Stimulated activated naive CD8-positive, alpha-beta T cell treated with anti-CD3 and anti-CD28 coated beads, Interleukin-15, Interleukin-2, amounts not matched to agents 100 ng/mL and 50 ng/mL, for 24 hours (primary cell): ENCODE measurements at regions not wholly inside any gene's neighbourhood (a gene's known extent, or its start where the extent isn't known, plus 50 kb on each side); places are given as distances from the start of the nearest gene placed in this dataset.
"Not testable (repeated sequence)": the region's sequence is repeated elsewhere in the genome, so short reads cannot be mapped to it uniquely, and the experiment has no call there.

Source experiments
- H3K27ac Mint-ChIP-seq: one replicate; pipeline ENCODE4 v1.8.0; 2021; ENCODE audit warnings: mild to moderate bottlenecking, mixed read lengths
- H3K27me3 Mint-ChIP-seq: one replicate; pipeline ENCODE4 v1.8.0; 2021; ENCODE audit warnings: mixed read lengths
- H3K36me3 Mint-ChIP-seq: one replicate; pipeline ENCODE4 v1.8.0; 2021; ENCODE audit warnings: low read depth, mixed read lengths
- H3K4me1 Mint-ChIP-seq: one replicate; pipeline ENCODE4 v1.8.0; 2021; ENCODE audit warnings: low read depth, mixed read lengths
- H3K4me3 Mint-ChIP-seq: one replicate; pipeline ENCODE4 v1.8.0; 2021; ENCODE audit warnings: mild to moderate bottlenecking, mixed read lengths
- H3K9me3 Mint-ChIP-seq: one replicate; pipeline ENCODE4 v1.8.0; 2021; ENCODE audit warnings: mixed read lengths

DNA sequence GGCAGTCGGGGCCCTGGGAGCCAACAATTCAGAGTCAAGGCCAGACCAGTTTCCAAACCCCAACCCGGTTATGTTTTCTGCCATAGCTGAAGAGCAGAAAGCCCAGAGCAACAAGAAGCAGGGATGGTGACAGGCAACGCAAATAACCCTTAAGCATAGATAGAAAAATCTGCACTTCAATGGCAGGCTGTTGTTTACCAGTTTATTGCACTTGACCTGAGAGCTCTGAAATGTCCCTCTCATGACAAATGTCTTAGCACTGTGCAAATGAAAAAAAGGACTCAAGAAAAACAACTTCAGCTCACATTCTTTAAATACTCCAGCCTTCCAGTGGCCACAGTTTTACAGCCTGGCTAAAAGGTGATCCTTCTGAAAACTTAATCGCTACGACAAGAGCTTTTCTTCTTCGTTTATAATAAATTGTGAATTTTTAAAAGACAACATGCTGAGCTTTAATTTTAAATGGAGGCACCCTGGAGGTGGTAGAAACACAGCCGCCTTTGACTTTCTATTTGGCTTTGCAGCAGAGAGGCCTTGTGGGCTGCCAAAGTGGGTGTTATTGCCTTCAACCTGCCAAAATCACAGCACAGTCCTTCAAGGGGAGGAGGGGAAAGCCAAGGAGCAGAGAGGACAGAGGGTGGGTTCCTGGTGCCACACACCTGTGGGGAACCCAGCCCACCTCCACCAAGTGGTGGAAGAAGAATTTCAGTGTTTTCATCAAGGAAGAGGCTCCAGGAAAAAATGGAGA, 289.5 kb upstream of the CDYL start:
- Mint-ChIP-seq H3K27ac (no peak overlapping the region), H3K9me3 (peaks cover 8% of the 10 kb centered on the region), H3K4me1 (no peaks in the 10 kb centered on the region), H3K36me3 (no peaks in the 10 kb centered on the region), H3K27me3 (peaks cover 14% of the 10 kb centered on the region), H3K4me3 (no peak overlapping the region)

DNA sequence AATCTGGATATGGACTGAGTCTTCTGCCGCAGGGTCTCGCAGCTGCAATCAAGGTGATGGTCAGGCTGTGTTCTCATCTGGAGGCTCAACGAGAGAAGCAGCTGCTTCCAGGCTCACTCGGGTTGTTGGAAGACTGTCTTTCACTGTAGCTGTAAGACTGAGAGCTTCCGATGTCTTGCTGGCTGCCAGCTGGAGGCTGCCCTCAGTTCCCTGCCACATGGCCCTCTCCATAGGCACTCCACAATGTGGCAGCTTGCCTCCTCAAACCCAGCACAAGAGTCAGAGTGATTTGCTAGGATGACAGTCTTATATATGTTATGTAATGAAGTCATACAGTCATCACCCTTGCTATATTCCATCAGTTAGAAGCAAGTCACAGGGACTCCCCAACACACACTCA, 290.5 kb upstream of the CDYL start:
- Mint-ChIP-seq H3K27ac (no peak overlapping the region), H3K9me3 (peaks cover 8% of the 10 kb centered on the region), H3K4me1 (no peaks in the 10 kb centered on the region), H3K4me3 (no peak overlapping the region), H3K27me3 (peaks cover 21% of the 10 kb centered on the region), H3K36me3 (no peaks in the 10 kb centered on the region)

DNA sequence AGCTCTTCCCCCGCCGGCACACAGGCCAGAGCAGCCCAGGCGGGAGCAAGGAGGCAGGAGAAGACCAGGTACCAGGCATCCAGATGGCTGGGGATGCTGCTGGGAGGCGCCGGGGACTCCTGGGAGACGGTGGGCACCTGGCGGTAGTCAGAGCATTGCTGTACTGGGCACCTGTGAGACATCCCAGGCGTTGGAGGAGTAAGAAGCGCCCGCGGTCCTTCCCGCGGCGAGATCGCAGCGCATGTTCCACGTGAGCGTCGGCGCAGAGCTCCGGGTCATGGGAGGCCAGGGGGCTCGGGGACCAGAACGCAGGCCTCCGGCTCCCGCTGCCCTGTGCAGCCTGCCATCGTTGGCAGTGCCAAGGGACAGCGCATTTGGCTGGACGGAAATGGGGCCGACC, 293.7 kb upstream of the CDYL start:
- no peaks in the 10 kb centered on the region for H3K4me1 Mint-ChIP-seq
- no peak overlapping the region for H3K27ac Mint-ChIP-seq
- H3K9me3 Mint-ChIP-seq = peaks cover under 1% of the 10 kb centered on the region
- H3K27me3 Mint-ChIP-seq = peaks cover 43% of the 10 kb centered on the region
- no peak overlapping the region for H3K4me3 Mint-ChIP-seq
- no peaks in the 10 kb centered on the region for H3K36me3 Mint-ChIP-seq

DNA sequence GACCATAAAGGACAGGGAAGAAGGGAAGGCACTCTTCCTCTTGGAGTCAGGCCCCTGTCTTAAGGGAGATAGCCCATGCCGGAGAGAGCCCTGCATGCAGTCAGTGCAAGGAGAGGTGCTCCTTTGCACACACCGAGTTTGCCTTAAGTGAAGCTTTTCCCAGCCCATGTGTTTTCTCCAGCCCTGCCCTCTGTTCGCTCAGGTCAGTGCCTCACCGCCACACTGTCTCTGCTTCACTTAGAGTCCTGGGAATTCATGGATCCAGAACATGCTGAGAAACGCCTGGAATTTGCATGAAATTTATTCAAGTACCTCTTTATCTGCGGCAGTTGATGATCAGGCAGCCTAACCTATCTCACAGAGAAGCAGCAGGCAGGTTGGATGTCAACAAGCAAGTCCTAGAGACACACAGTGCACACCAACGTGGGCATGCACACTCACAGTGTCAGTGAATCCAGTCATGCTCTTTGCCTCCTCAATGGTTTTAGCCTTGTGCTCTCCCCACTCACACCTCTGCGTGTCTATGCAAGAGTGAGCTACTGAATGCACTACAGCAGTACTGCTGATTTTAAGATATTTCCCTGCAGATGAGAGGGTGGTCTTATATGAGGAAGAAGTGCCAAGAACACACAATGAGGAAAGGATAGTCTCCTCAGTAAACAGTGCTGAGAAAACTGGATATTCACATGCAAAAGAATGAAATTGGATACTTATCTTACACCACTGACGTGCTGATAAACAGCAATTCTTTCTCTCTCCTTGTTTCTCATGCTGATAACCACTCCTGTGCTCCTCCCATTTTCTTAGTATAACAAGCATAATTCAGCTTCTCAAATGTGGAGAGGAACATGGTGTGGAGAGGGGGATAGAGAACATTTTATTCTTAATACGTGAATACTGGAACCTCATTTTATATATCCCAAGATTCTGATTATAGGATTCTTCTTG, 295.1 kb upstream of the CDYL start:
- Mint-ChIP-seq H3K27ac (no peak overlapping the region), H3K4me3 (no peak overlapping the region), H3K4me1 (no peaks in the 10 kb centered on the region), H3K27me3 (peaks cover 53% of the 10 kb centered on the region), H3K9me3 (no peaks in the 10 kb centered on the region), H3K36me3 (no peaks in the 10 kb centered on the region)

DNA sequence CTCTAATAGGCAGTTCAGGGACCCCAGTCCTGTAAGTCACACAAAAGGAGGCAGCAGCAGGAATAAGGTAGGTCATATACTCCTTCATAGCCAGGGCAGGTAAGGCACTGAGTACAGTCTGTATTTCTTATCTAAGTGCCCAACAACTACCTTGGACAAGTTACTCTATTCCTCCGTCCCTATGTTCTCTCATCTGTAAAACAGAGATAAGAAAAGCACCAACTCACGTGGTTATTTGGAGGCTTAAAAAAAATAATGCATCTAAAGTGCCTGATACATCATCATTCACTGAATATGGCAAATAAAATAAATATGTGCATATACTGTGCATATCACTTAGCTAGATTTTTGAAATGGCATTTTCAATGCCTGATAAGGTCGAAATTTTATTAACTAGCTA, 298.1 kb upstream of the CDYL start:
- Mint-ChIP-seq H3K27me3 (peaks cover 43% of the 10 kb centered on the region), H3K9me3 (peaks cover 2% of the 10 kb centered on the region), H3K27ac (no peak overlapping the region), H3K4me1 (peaks cover 4% of the 10 kb centered on the region), H3K4me3 (no peak overlapping the region), H3K36me3 (no peaks in the 10 kb centered on the region)

DNA sequence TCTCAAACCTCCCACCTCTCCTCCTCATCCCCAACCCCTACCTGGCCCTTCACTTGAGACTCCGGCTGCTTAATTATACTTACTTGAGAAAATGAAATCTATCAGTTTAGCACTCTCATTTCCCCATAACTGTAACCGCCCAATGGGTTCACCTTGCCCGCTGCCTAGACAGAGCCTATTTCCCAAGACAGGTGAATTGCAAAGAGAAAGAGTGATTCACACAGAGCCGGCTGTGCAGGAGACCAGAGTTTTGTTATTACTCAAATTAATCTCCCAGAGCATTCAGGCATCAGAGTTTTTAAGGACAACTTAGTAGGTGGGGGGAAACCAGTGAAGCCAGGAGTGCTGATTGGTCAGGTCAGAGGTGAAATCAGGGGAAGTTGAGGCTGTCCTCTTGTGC, 301.4 kb upstream of the CDYL start:
- no peaks in the 10 kb centered on the region for H3K36me3 Mint-ChIP-seq
- peaks cover 4% of the 10 kb centered on the region for H3K4me1 Mint-ChIP-seq
- H3K27ac Mint-ChIP-seq = peak overlapping the region; percentile 12
- no peak overlapping the region for H3K4me3 Mint-ChIP-seq
- peaks cover 24% of the 10 kb centered on the region for H3K27me3 Mint-ChIP-seq
- H3K9me3 Mint-ChIP-seq = peaks cover 21% of the 10 kb centered on the region

DNA sequence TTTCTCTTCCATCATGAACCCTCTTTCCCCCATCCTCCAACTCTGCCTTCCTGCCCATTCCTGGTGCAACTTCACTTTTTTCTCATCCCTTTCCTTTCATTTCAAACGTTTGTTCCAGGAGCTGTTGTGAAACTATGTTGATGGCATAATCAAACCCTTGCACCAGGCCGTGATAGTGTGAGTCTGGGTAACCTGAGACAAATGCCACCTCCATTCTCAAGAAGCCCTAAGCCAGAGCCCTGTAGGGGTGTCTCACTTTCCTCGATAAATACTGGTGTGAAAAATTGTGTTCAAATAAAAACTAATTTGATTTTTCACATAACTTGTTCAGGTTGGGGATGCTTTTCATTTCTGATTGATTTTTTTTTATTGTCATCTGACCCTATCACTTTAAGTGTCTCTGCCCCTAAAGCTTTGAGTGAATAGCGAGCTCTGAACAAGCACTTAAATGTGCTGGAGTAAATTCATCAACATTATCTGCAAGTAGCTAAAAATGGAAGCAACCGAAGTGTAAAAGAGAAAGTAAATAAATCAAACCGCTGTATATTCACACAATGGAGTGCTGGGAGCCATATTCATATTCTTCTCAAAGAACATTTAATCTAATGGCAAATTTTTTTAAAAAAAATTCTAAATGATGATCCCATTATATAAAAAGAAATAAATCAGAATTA, 303.1 kb upstream of the CDYL start:
- no peaks in the 10 kb centered on the region for H3K36me3 Mint-ChIP-seq
- no peak overlapping the region for H3K27ac Mint-ChIP-seq
- H3K4me1 Mint-ChIP-seq = peaks cover 4% of the 10 kb centered on the region
- H3K9me3 Mint-ChIP-seq = peaks cover 21% of the 10 kb centered on the region
- H3K4me3 Mint-ChIP-seq = no peak overlapping the region
- H3K27me3 Mint-ChIP-seq = peaks cover 21% of the 10 kb centered on the region

- peaks cover 4% of the 10 kb centered on the region for H3K4me1 Mint-ChIP-seq
Observed at GRCh38 chr6:4472222-4472621, 304.0 kb upstream of the CDYL start.

GRCh38 chr6:4471515-4471914, 304.7 kb upstream of the CDYL start:
- H3K27me3 Mint-ChIP-seq = peaks cover 17% of the 10 kb centered on the region
- H3K27ac Mint-ChIP-seq, H3K4me3 Mint-ChIP-seq, H3K4me1 Mint-ChIP-seq, H3K36me3 Mint-ChIP-seq: not testable (repeated sequence)
- peaks cover 21% of the 10 kb centered on the region for H3K9me3 Mint-ChIP-seq

More at GRCh38 chr6:4472222-4472621, 304.0 kb upstream of the CDYL start:
- H3K4me3 Mint-ChIP-seq = no peak overlapping the region
- H3K36me3 Mint-ChIP-seq = no peaks in the 10 kb centered on the region
- H3K27me3 Mint-ChIP-seq = peaks cover 15% of the 10 kb centered on the region
- H3K27ac Mint-ChIP-seq = no peak overlapping the region
- H3K9me3 Mint-ChIP-seq = peaks cover 21% of the 10 kb centered on the region

GRCh38 chr6:4470698-4471210, 305.4 kb upstream of the CDYL start:
- Mint-ChIP-seq H3K4me1 (peaks cover 4% of the 10 kb centered on the region), H3K27ac (no peak overlapping the region), H3K4me3 (no peak overlapping the region), H3K9me3 (peaks cover 21% of the 10 kb centered on the region), H3K36me3 (no peaks in the 10 kb centered on the region), H3K27me3 (peaks cover 13% of the 10 kb centered on the region)

DNA sequence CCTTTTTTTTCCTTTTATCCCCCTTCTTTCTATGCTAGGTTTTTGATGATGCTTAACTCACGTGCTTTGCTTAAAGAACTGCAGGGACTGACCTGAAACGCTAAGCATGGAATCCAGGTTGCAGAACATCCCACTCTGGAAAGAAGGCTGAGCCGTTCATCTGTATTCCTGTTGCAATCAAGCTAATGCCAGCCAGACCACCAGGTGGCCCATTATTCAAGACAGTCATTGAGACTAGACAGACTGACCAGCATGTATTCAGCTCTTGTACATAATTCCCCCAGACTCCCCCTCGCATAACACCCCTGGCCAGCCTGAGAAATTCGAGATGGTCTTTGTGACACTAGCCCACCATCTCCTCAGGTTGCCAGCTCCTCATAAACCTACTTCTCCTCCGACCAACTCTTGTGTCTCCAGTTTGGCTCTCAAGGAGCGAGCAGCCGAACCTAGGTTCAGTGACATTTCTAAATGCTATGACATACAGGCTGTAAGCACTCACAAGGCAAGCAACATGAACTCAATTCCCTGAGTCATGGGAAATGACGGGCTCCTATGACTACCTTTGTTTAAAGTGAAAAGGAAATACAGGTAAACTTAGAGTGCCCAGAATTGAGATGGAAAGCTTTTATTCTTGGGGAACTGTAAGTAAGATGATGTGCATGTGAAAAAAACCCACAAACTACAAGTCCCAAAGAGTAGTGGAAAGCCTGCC, 309.3 kb upstream of the CDYL start:
- peaks cover 11% of the 10 kb centered on the region for H3K9me3 Mint-ChIP-seq
- H3K36me3 Mint-ChIP-seq = no peaks in the 10 kb centered on the region
- H3K4me3 Mint-ChIP-seq = no peak overlapping the region
- H3K27ac Mint-ChIP-seq = no peak overlapping the region
- no peaks in the 10 kb centered on the region for H3K4me1 Mint-ChIP-seq
- peaks cover 13% of the 10 kb centered on the region for H3K27me3 Mint-ChIP-seq

GRCh38 chr6:4466261-4466660, 309.9 kb upstream of the CDYL start:
- Mint-ChIP-seq H3K36me3 (no peaks in the 10 kb centered on the region), H3K27ac (no peak overlapping the region), H3K9me3 (peaks cover 8% of the 10 kb centered on the region), H3K4me1 (no peaks in the 10 kb centered on the region), H3K4me3 (no peak overlapping the region), H3K27me3 (peaks cover 13% of the 10 kb centered on the region)

DNA sequence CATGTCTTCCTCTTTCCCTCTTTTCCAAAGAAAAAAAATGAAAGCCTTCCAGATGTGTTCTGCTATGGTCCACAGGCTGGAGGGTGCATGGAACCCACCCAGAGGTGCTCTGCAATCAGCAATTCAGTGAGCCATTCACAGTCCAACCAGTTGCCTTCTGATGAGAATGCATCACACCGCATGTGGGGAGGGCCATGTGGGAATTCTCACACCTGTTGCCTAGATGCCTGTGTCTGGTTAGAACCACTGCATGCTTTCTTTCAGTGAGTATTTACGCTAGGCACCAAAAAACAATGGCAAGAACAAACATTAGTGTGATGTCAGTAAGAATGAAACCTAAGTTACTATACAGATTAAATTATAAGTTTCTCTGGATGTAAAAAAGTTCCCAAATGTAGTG, 311.6 kb upstream of the CDYL start:
- H3K4me1 Mint-ChIP-seq = no peaks in the 10 kb centered on the region
- H3K27me3 Mint-ChIP-seq = peaks cover 13% of the 10 kb centered on the region
- H3K4me3 Mint-ChIP-seq = no peak overlapping the region
- H3K36me3 Mint-ChIP-seq = no peaks in the 10 kb centered on the region
- H3K9me3 Mint-ChIP-seq = no peaks in the 10 kb centered on the region
- H3K27ac Mint-ChIP-seq = no peak overlapping the region

GRCh38 chr6:4463236-4463635, 313.0 kb upstream of the CDYL start:
- Mint-ChIP-seq H3K27me3 (peaks cover 10% of the 10 kb centered on the region), H3K9me3 (no peaks in the 10 kb centered on the region), H3K4me1 (no peaks in the 10 kb centered on the region), H3K36me3 (no peaks in the 10 kb centered on the region), H3K4me3 (no peak overlapping the region), H3K27ac (no peak overlapping the region)
